Left lung (tissue), 4 donors: ENCODE measurements at regions not wholly inside any gene's neighbourhood (a gene's known extent, or its start where the extent isn't known, plus 50 kb on each side); places are given as distances from the start of the nearest gene placed in this dataset.

ENCODE experiments used
- ATAC-seq: fragments of 200-7000 bp; cut with Tn5 transposase; one replicate; pipeline ENCODE4 v1.9.1; 2020; ENCODE audit warnings: moderate library complexity
- DNase-seq, 4 donors: peaks; one replicate each; pipeline ENCODE4 v3.0.0-alpha.2; 2013 to 2020
- H3K27ac ChIP-seq, 2 donors: fragments of 200-600 bp; sonication (generic) in 1 of 2; one replicate each; pipeline versions ENCODE4 v1.5.0 to v1.8.0; 2020 to 2021
- H3K27me3 ChIP-seq, 2 donors: fragments of 200-600 bp; sonication (generic) in 1 of 2; one replicate each; pipeline versions ENCODE4 v1.5.0 to v1.8.0; 2020 to 2021
- H3K36me3 ChIP-seq, 2 donors: fragments of 200-600 bp; sonication (generic) in 1 of 2; one replicate each; pipeline versions ENCODE4 v1.5.0 to v1.8.0; 2020 to 2021
- H3K4me1 ChIP-seq, 2 donors: fragments of 200-600 bp; one replicate each; pipeline ENCODE4 v1.8.0; 2021
- H3K4me3 ChIP-seq, 2 donors: fragments of 200-600 bp; sonication (generic) in 1 of 2; one replicate each; pipeline versions ENCODE4 v1.5.0 to v1.8.0; 2020 to 2021; ENCODE audit warnings: mild to moderate bottlenecking in 1 of 2
- H3K9me3 ChIP-seq, 2 donors: fragments of 200-600 bp; sonication (generic) in 1 of 2; one replicate each; pipeline versions ENCODE4 v1.5.0 to v1.8.0; 2020 to 2021
- CTCF ChIP-seq, 2 donors: fragments of 200-600 bp; sonication (generic) in 1 of 2; IDR thresholded peaks; one replicate each; pipeline versions ENCODE4 v1.5.0 to v1.8.0; 2021; ENCODE audit warnings: antibody characterized with exemption in 2 of 2
- intact Hi-C, 2 donors: fragments of 100-400 bp; cut with DNase I; formaldehyde crosslinking; loops; one replicate each; pipeline versions ENCODE4 v1.11.2 to v1.14.2; 2022
- donor health status: DM: no; HTN: yes; CAD: no.
- donor health status: DM: no; HTN: no; CAD: no.

- intact Hi-C loops: no loop called here
- TF ChIP-seq CTCF (IDR thresholded peaks at IDR 0.05): no peak
- H3K9me3 ChIP-seq: no peaks in the 10 kb centered on the region
- no peaks in the 10 kb centered on the region for H3K36me3 ChIP-seq
- peaks cover 3 to 9% of the 10 kb centered on the region in 2 donors for H3K4me1 ChIP-seq
- H3K27me3 ChIP-seq: no peaks in the 10 kb centered on the region
- no peak for ATAC-seq
- DNase-seq: no peak
- no peak overlapping the region for H3K4me3 ChIP-seq
- peak overlapping the region in 1 of 2 donors; percentile 42 for H3K27ac ChIP-seq
These were observed 146.2 kb upstream of the SLC38A2 start for GRCh38 chr12:46518729-46519128.

GRCh38 chr12:46518169-46518568 lies 145.6 kb upstream of the SLC38A2 start:
- Histone ChIP-seq H3K27ac (peak overlapping the region in 1 of 2 donors; percentile 42), H3K27me3 (no peaks in the 10 kb centered on the region), H3K9me3 (no peaks in the 10 kb centered on the region), H3K4me1 (peaks cover 3 to 8% of the 10 kb centered on the region in 2 donors), H3K4me3 (no peak overlapping the region), H3K36me3 (no peaks in the 10 kb centered on the region)
- no peak for ATAC-seq
- no peak for TF ChIP-seq CTCF (IDR thresholded peaks at IDR 0.05)
- intact Hi-C loops: no loop called here
- no peak for DNase-seq

- H3K27me3 ChIP-seq: no peaks in the 10 kb centered on the region
- intact Hi-C loops: no loop called here
- H3K4me3 ChIP-seq: no peak overlapping the region
- no peak overlapping the region for H3K27ac ChIP-seq
- no peak for ATAC-seq
- no peaks in the 10 kb centered on the region for H3K36me3 ChIP-seq
- peaks cover 3 to 8% of the 10 kb centered on the region in 2 donors for H3K4me1 ChIP-seq
- no peak for DNase-seq
- H3K9me3 ChIP-seq: no peaks in the 10 kb centered on the region
- TF ChIP-seq CTCF (IDR thresholded peaks at IDR 0.05): no peak
These were observed 145.0 kb upstream of the SLC38A2 start for GRCh38 chr12:46517579-46517962.

- Histone ChIP-seq H3K36me3 (no peaks in the 10 kb centered on the region), H3K27ac (no peak overlapping the region), H3K9me3 (no peaks in the 10 kb centered on the region), H3K27me3 (no peaks in the 10 kb centered on the region), H3K4me1 (peaks cover 3% of the 10 kb centered on the region in 2 donors), H3K4me3 (no peak overlapping the region)
- ATAC-seq (no peak), DNase-seq (no peak)
- no peak for TF ChIP-seq CTCF (IDR thresholded peaks at IDR 0.05)
- intact Hi-C loops: no loop called here
These were observed 144.5 kb upstream of the SLC38A2 start for GRCh38 chr12:46516933-46517578.

GRCh38 chr12:46516238-46516932 lies 143.8 kb upstream of the SLC38A2 start:
- intact Hi-C loops: no loop called here
- no peaks in the 10 kb centered on the region for H3K36me3 ChIP-seq
- no peak for ATAC-seq
- TF ChIP-seq CTCF (IDR thresholded peaks at IDR 0.05): no peak
- no peaks in the 10 kb centered on the region for H3K27me3 ChIP-seq
- H3K4me1 ChIP-seq: peaks cover 0 to 3% of the 10 kb centered on the region in 2 donors
- H3K4me3 ChIP-seq: no peak overlapping the region
- H3K27ac ChIP-seq: no peak overlapping the region
- DNase-seq: no peak
- peaks cover 0 to 1% of the 10 kb centered on the region in 2 donors for H3K9me3 ChIP-seq
